Prostate gland (tissue), 2 donors: ENCODE measurements at regions not wholly inside any gene's neighbourhood (a gene's known extent, or its start where the extent isn't known, plus 50 kb on each side); places are given as distances from the start of the nearest gene placed in this dataset. TPM values are rescaled to one million over a fixed set of nuclear protein-coding genes. Genes with fewer than 3 reads are reported as not detected.
"Not testable (repeated sequence)": the region's sequence is repeated elsewhere in the genome, so short reads cannot be mapped to it uniquely, and the experiment has no call there.

ENCODE experiments used
- DNase-seq: peaks from one replicate; pipeline ENCODE4 v3.0.0-alpha.2; 2019; ENCODE audit warnings: low spot score
- H3K27ac ChIP-seq, 2 donors: fragments of 200-600 bp; sonication (generic); 2 replicates each; pipeline ENCODE4 v1.5.1; 2017 to 2019
- H3K27me3 ChIP-seq: fragments of 200-600 bp; sonication (generic); replicated peaks from 2 replicates; pipeline ENCODE4 v1.5.1; 2019; ENCODE audit not compliant: insufficient read depth
- H3K36me3 ChIP-seq, 2 donors: fragments of 200-600 bp; sonication (generic); 1 replicate in 1 of 2; 2 replicates in 1 of 2; pipeline versions ENCODE4 v1.5.1 to v1.8.1; 2017 to 2019
- H3K4me1 ChIP-seq: fragments of 200-600 bp; sonication (generic); replicated peaks from 2 replicates; pipeline ENCODE4 v1.5.1; 2019
- H3K4me3 ChIP-seq, 2 donors: fragments of 200-600 bp; sonication (generic); 2 replicates each; pipeline ENCODE4 v1.5.1; 2017 to 2019
- H3K9me3 ChIP-seq: fragments of 200-600 bp; sonication (generic); 2 replicates; pipeline ENCODE4 v1.5.1; 2017
- WGBS: methylation state at CpG from one replicate; pipeline ENCODE4 v1.1.5; 2018; 5-methylcytosine and 5-hydroxymethylcytosine counted together
- intact Hi-C: fragments of 100-400 bp; cut with DNase I; formaldehyde crosslinking; loops from one replicate; pipeline ENCODE4 v1.14.2; 2022
- microRNA-seq: library from miRNA; unstranded; fragments of <30 nt; microRNA quantifications from one replicate; pipeline ENCODE4, GENCODE V29; 2016
- small RNA-seq, 2 donors: library from RNA; depleted of rRNA; stranded (forward); fragments of <200 nt; gene quantifications; one replicate each; pipeline ENCODE3, GENCODE V24; 2016

GRCh38 chr16:21541611-21542051 lies 57.7 kb upstream of the METTL9 start:
- H3K36me3 ChIP-seq, intact Hi-C loops, DNase-seq, H3K9me3 ChIP-seq, H3K27ac ChIP-seq, H3K4me1 ChIP-seq, H3K27me3 ChIP-seq, H3K4me3 ChIP-seq: not testable (repeated sequence)
- 63% methylated on average over 7 of the region's 10 CpGs for WGBS

- H3K9me3 ChIP-seq, H3K36me3 ChIP-seq, DNase-seq, H3K27ac ChIP-seq, intact Hi-C loops, H3K4me3 ChIP-seq, H3K4me1 ChIP-seq, H3K27me3 ChIP-seq: not testable (repeated sequence)
- 79% methylated on average over 12 of the region's 15 CpGs for WGBS
Observed at GRCh38 chr16:21542075-21542474, 57.3 kb upstream of the METTL9 start.

GRCh38 chr16:21542491-21543124 lies 56.8 kb upstream of the METTL9 start:
- no CpG with 5 or more reads among the region's 15 CpGs for WGBS
- intact Hi-C loops, H3K9me3 ChIP-seq, H3K27ac ChIP-seq, H3K4me1 ChIP-seq, H3K27me3 ChIP-seq, DNase-seq, H3K36me3 ChIP-seq, H3K4me3 ChIP-seq: not testable (repeated sequence)

- H3K4me3 ChIP-seq, intact Hi-C loops, DNase-seq, H3K36me3 ChIP-seq, H3K4me1 ChIP-seq, H3K27ac ChIP-seq, H3K27me3 ChIP-seq, H3K9me3 ChIP-seq: not testable (repeated sequence)
- 78% methylated on average over 10 of the region's 12 CpGs for WGBS
Observed at GRCh38 chr16:21543151-21543836, 56.1 kb upstream of the METTL9 start.

GRCh38 chr16:21545664-21546326 lies 53.6 kb upstream of the METTL9 start:
- DNase-seq, H3K27me3 ChIP-seq, H3K4me3 ChIP-seq, H3K4me1 ChIP-seq, intact Hi-C loops, H3K36me3 ChIP-seq, H3K27ac ChIP-seq, H3K9me3 ChIP-seq: not testable (repeated sequence)
- WGBS: 75% methylated on average over 30 of the region's 30 CpGs

GRCh38 chr16:21549396-21549795 lies 50.0 kb upstream of the METTL9 start:
- H3K4me3 ChIP-seq, H3K27ac ChIP-seq, H3K9me3 ChIP-seq, intact Hi-C loops, H3K4me1 ChIP-seq, DNase-seq, H3K27me3 ChIP-seq, H3K36me3 ChIP-seq: not testable (repeated sequence)
- WGBS: 89% methylated on average over 5 of the region's 7 CpGs

Small RNA genes lying in the stretch of these regions (microRNA-seq; reads per million reads assigned to microRNA genes)
- gene MIR3680-1: not detected

Small RNA genes lying in the stretch of these regions (small RNA-seq; reads per million reads assigned to genes)
- gene MIR3680-1: 0 reads per million in 2 donors
